ENCODE measurements at regions not wholly inside any gene's neighbourhood (a gene's known extent, or its start where the extent isn't known, plus 50 kb on each side); places are given as distances from the start of the nearest gene placed in this dataset.

DNA sequence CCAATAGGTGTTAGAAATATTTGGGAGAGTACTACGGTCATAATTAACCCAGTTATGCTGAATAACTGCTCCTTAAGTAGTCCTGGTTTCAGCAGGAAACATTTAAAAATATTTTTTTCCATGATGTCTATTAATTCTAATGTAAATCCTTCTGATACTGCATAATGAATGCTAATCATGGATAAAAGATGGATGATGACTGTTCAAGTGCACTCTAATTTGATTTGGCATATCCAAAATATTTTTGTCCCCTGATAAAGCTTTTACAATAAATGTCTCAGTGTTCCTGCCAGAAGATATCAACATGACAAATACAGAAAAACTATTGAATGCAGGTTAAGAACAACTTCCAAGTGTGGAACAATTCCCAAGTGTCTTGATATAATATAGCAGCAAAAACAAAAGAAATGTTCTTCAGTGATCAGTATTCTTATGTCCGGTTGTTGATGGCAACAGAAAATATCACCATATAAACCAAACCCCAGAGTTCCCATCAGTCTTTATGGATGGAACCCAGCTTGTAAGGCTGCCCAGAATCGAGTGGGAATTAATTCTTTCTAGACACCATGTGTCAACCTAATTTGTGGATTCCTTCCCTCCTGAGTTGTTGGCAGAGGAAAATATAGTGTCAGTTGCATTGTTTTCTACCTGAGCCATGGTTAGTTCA lies 205.4 kb upstream of the GK2 start:
- no peak overlapping the region for H3K4me3 ChIP-seq (ENCODE audit: low read depth, low read length)
- DNase-seq (ENCODE audit: low read depth) = no peak
- TF ChIP-seq, protein P1, sequence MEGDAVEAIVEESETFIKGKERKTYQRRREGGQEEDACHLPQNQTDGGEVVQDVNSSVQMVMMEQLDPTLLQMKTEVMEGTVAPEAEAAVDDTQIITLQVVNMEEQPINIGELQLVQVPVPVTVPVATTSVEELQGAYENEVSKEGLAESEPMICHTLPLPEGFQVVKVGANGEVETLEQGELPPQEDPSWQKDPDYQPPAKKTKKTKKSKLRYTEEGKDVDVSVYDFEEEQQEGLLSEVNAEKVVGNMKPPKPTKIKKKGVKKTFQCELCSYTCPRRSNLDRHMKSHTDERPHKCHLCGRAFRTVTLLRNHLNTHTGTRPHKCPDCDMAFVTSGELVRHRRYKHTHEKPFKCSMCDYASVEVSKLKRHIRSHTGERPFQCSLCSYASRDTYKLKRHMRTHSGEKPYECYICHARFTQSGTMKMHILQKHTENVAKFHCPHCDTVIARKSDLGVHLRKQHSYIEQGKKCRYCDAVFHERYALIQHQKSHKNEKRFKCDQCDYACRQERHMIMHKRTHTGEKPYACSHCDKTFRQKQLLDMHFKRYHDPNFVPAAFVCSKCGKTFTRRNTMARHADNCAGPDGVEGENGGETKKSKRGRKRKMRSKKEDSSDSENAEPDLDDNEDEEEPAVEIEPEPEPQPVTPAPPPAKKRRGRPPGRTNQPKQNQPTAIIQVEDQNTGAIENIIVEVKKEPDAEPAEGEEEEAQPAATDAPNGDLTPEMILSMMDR (IDR thresholded peaks at IDR 0.05; ENCODE audit: insufficient read depth, low read length) = no peak

- DNase-seq (ENCODE audit: low read depth) = no peak
- TF ChIP-seq, protein P1 (IDR thresholded peaks at IDR 0.05; ENCODE audit: insufficient read depth, low read length) = no peak
- H3K4me3 ChIP-seq (ENCODE audit: low read depth, low read length) = no peak overlapping the region
Observed at GRCh38 chr4:79611026-79611425, 203.0 kb upstream of the GK2 start.

DNA sequence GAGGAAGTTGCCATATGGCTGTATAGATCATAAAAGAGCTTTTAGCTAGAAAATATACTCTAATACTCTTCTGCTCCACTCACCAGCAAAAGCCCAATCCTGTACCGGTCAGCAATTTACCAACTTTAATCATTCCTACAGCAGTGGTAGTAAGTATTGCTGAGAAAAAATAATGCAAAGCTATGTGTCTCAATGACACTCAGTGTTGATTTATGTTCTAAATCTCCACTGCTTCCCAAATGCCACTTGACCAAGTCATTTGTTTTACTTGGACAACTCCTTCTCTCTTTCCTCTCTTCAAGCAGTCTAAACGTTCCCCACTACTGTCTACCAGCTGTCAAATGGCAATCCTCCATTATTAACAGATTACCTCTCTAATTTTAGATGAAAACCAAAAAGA lies 201.8 kb upstream of the GK2 start:
- TF ChIP-seq, protein P1 (IDR thresholded peaks at IDR 0.05; ENCODE audit: insufficient read depth, low read length) = no peak
- no peak overlapping the region for H3K4me3 ChIP-seq (ENCODE audit: low read depth, low read length)
- DNase-seq (ENCODE audit: low read depth) = no peak

DNA sequence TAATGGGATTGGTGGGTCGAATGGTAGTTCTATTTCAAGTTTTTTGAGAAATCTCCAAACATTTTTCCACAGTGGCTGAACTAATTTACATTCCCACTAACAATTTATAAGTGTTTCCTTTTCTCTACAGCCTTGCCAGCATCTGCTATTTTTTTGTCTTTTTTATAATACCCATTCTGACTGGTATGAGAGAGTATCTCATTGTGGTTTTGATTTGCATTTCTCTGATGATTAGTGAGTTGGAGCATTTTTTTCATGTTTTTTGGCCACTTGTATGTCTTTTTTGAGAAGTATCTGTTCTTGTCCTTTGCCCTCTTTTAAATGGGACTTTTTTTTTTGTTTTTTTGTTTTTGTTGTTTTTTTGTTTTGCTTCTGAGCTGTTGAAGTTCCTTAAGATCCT lies 200.0 kb upstream of the GK2 start:
- H3K4me3 ChIP-seq (ENCODE audit: low read depth, low read length) = no peak overlapping the region
- TF ChIP-seq, protein P1 (IDR thresholded peaks at IDR 0.05; ENCODE audit: insufficient read depth, low read length) = no peak
- DNase-seq (ENCODE audit: low read depth) = no peak

DNA sequence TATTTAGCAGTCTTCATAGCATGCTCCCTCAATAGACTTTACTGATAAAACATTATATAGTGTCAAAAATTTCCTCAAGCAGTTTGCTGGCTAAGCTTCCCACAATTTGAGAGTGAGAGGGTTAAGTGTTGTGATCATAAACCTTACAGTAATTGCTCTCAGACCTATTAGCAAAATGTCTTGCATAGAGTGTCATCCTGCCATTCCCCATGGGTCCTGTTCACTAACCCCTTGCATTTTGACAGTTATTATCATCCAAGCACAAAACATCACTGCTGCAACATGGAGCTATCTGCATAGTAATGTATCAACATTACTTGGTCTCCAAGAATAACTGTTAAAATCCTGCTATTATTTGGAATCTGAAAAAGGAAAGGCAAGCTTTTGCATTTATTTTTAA lies 196.1 kb upstream of the GK2 start:
- no peak for DNase-seq (ENCODE audit: low read depth)
- TF ChIP-seq, protein P1 (IDR thresholded peaks at IDR 0.05; ENCODE audit: insufficient read depth, low read length) = no peak
- no peak overlapping the region for H3K4me3 ChIP-seq (ENCODE audit: low read depth, low read length)

DNA sequence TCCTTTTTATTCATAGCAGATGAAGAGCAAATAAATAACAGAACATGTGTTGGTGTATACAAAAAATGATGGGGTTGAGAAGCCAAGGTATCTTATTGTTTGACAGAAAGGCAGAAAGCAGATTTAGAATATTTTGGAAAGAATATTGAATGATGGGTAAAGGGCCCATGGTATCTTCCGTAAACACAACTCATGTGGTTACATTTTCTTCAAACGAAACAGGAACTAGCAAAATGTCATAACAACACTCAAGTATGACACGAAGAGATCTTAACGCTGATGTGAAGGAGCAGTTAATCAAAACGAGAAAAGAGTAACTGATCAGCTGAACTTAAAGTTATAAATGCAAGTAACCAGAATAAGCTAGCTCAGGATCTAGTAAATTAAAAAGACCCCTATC lies 195.7 kb upstream of the GK2 start:
- TF ChIP-seq, protein P1 (IDR thresholded peaks at IDR 0.05; ENCODE audit: insufficient read depth, low read length) = no peak
- H3K4me3 ChIP-seq (ENCODE audit: low read depth, low read length) = no peak overlapping the region
- DNase-seq (ENCODE audit: low read depth) = no peak

DNA sequence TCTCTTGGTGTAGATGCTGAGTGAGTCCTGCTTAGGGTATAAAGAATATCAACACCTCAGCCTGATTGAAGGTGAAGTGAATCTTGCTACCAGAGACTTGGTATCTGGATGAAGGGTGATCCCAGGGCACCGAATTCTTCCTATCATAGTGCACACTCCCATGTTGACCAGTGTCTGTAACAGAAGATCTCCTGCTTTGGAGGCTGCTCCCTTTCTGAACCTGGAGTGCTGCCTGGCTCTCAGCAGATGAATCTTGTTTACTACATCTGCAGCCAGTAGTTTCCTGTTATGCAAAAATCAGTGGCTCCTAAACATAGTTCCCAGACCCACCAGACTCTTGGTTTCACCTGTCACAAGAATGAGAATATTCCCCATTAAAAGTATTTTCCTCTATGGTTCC lies 191.7 kb upstream of the GK2 start:
- TF ChIP-seq, protein P1 (IDR thresholded peaks at IDR 0.05; ENCODE audit: insufficient read depth, low read length) = no peak
- H3K4me3 ChIP-seq (ENCODE audit: low read depth, low read length) = no peak overlapping the region
- DNase-seq (ENCODE audit: low read depth) = no peak

Measured in fibroblast of the aortic adventitia (primary cell).